NCI-H2171 treated with DMSO at 0.1 percent for 48 hours (cell line): ENCODE measurements at regions not wholly inside any gene's neighbourhood (a gene's known extent, or its start where the extent isn't known, plus 50 kb on each side); places are given as distances from the start of the nearest gene placed in this dataset.
"Not testable (repeated sequence)": the region's sequence is repeated elsewhere in the genome, so short reads cannot be mapped to it uniquely, and the experiment has no call there.

Source experiments
- DNase-seq: peaks from one replicate; lab custom pipeline; 2025; lab: John Stamatoyannopoulos, UW

GRCh38 chr3:170814822-170815221, 55.2 kb downstream of the RPL22L1 start:
- DNase-seq = no peak

GRCh38 chr3:170813266-170813665, 56.7 kb downstream of the RPL22L1 start:
- peak; percentile 17 for DNase-seq

- peak; percentile 88 for DNase-seq
Measured at GRCh38 chr3:170811928-170812591, 57.9 kb downstream of the RPL22L1 start.

- DNase-seq = no peak
Measured at GRCh38 chr3:170811515-170811914, 58.5 kb downstream of the RPL22L1 start.

- no peak for DNase-seq
Measured at GRCh38 chr3:170809975-170810357, 60.0 kb downstream of the RPL22L1 start.

GRCh38 chr3:170809007-170809974, 60.7 kb downstream of the RPL22L1 start:
- peak; percentile 90 for DNase-seq

GRCh38 chr3:170808041-170808440, 62.0 kb downstream of the RPL22L1 start:
- no peak for DNase-seq

- no peak for DNase-seq
Measured at GRCh38 chr3:170806676-170807075, 63.3 kb downstream of the RPL22L1 start.

- no peak for DNase-seq
Measured at GRCh38 chr3:170806141-170806540, 63.9 kb downstream of the RPL22L1 start.

- DNase-seq = not testable (repeated sequence)
Measured at GRCh38 chr3:170805296-170805695, 64.7 kb downstream of the RPL22L1 start.

- DNase-seq = not testable (repeated sequence)
Measured at GRCh38 chr3:170804634-170805033, 65.4 kb downstream of the RPL22L1 start.

- no peak for DNase-seq
Measured at GRCh38 chr3:170804078-170804477, 65.9 kb downstream of the RPL22L1 start.

GRCh38 chr3:170802164-170803151, 67.5 kb downstream of the RPL22L1 start:
- DNase-seq = no peak

- no peak for DNase-seq
Measured at GRCh38 chr3:170801597-170801996, 68.4 kb downstream of the RPL22L1 start.

GRCh38 chr3:170800275-170800674, 69.7 kb downstream of the RPL22L1 start:
- not testable (repeated sequence) for DNase-seq

GRCh38 chr3:170799009-170799408, 71.0 kb downstream of the RPL22L1 start:
- no peak for DNase-seq

GRCh38 chr3:170797685-170798084, 72.3 kb downstream of the RPL22L1 start:
- DNase-seq = no peak

GRCh38 chr3:170792471-170792870, 77.5 kb downstream of the RPL22L1 start:
- no peak for DNase-seq

GRCh38 chr3:170790647-170791046, 79.3 kb downstream of the RPL22L1 start:
- DNase-seq = no peak

- no peak for DNase-seq
Measured at GRCh38 chr3:170787464-170787863, 82.5 kb downstream of the RPL22L1 start.

- DNase-seq = no peak
Measured at GRCh38 chr3:170785454-170785853, 84.5 kb downstream of the RPL22L1 start.

- no peak for DNase-seq
Measured at GRCh38 chr3:170784406-170784805, 85.6 kb downstream of the RPL22L1 start.
